ENCODE measurements at regions not wholly inside any gene's neighbourhood (a gene's known extent, or its start where the extent isn't known, plus 50 kb on each side); places are given as distances from the start of the nearest gene placed in this dataset.

GRCh38 chrX:88378406-88378805, 368.6 kb upstream of the CPXCR1 start:
- Histone ChIP-seq H3K27ac (ENCODE audit: extremely low read length, insufficient read depth, low read length) (no peak overlapping the region), H2AFZ (ENCODE audit: low read length) (no peak overlapping the region), H3K4me2 (ENCODE audit: low read depth, low read length) (no peak overlapping the region), H3K36me3 (replicated peaks in 1 of 2; ENCODE audit: control insufficient read depth in 1 of 2, insufficient read depth in 2 of 2, low read length in 2 of 2) (no peaks in the 10 kb centered on the region), H3K9ac (ENCODE audit: insufficient read depth, low read depth, low read length) (no peak overlapping the region), H3K9me3 (ENCODE audit: low read length) (no peaks in the 10 kb centered on the region), H3K4me3 (replicated peaks in 1 of 3; ENCODE audit: insufficient read depth in 1 of 3, low read depth in 2 of 3, low read length in 3 of 3) (no peak overlapping the region), H3K79me2 (ENCODE audit: insufficient read depth, low read length) (no peaks in the 10 kb centered on the region), H3K27me3 (ENCODE audit: control insufficient read depth in 1 of 2, insufficient read depth in 2 of 2, low read length in 2 of 2) (no peaks in the 10 kb centered on the region), H4K20me1 (ENCODE audit: insufficient read depth, low read length) (no peaks in the 10 kb centered on the region), H3K4me1 (ENCODE audit: insufficient read depth, low read length) (no peaks in the 10 kb centered on the region)
- ChIA-PET CTCF (ENCODE audit: low intra/inter-chr PET ratio, low total read pairs) (no interaction called here), POLR2A (no interaction called here)
- intact Hi-C loops (cut with micrococcal nuclease; ENCODE audit: unreplicated experiment) = no loop called here
- no peak for FAIRE-seq
- no TSS peak for BruUV-seq (replicated peaks)
- in situ Hi-C loops (cut with HindIII; ENCODE audit: extremely low pct_ligation_motif_present, low pct_unique_long_range_greater_than_20kb) = no loop called here
- no peak for ATAC-seq
- no peak for DNase-seq (ENCODE audit: low spot score)
- peak; percentile 44; the same call in 1 of the 2 replicates for TF ChIP-seq MAFF (IDR thresholded peaks at IDR 0.05; ENCODE audit: low read depth, low read length)
- no peak for TF ChIP-seq ZNF350 (CRISPR knock-in tag; IDR thresholded peaks at IDR 0.05; ENCODE audit: borderline replicate concordance, low read depth)
- TF ChIP-seq MAFK (conservative IDR thresholded peaks at IDR 0.05 in 1 of 2, IDR thresholded peaks at IDR 0.05 in 1 of 2; ENCODE audit: low read length in 2 of 2) = peak; percentile 31 to 60; a peak in 3 of 4 replicates
- no peak for TF ChIP-seq ZNF710 (CRISPR knock-in tag; IDR thresholded peaks at IDR 0.05; ENCODE audit: borderline replicate concordance)

- ChIA-PET POLR2A (no interaction called here), CTCF (ENCODE audit: low intra/inter-chr PET ratio, low total read pairs) (no interaction called here)
- TF ChIP-seq PCBP2 (optimal IDR thresholded peaks at IDR 0.05; ENCODE audit: low read depth, low read length, poor library complexity, severe bottlenecking) = no peak
- no peak for TF ChIP-seq ZNF644 (CRISPR knock-in tag; IDR thresholded peaks at IDR 0.05; ENCODE audit: low read depth)
- no peak for TF ChIP-seq ZNF318 (CRISPR knock-in tag; IDR thresholded peaks at IDR 0.05)
- TF ChIP-seq ETV6 (CRISPR knock-in tag; conservative IDR thresholded peaks at IDR 0.05) = no peak
- TF ChIP-seq ZBTB3 (CRISPR knock-in tag; IDR thresholded peaks at IDR 0.05; ENCODE audit: borderline replicate concordance, low read depth) = no peak
- in situ Hi-C loops (cut with HindIII; ENCODE audit: extremely low pct_ligation_motif_present, low pct_unique_long_range_greater_than_20kb) (no loop called here), intact Hi-C loops (cut with micrococcal nuclease; ENCODE audit: unreplicated experiment) (no loop called here)
- H3K27me3 ChIP-seq (ENCODE audit: control insufficient read depth in 1 of 2, insufficient read depth in 2 of 2, low read length in 2 of 2) = no peaks in the 10 kb centered on the region
- H3K9me3 ChIP-seq (ENCODE audit: low read length) = no peaks in the 10 kb centered on the region
- no peaks in the 10 kb centered on the region for H3K79me2 ChIP-seq (ENCODE audit: insufficient read depth, low read length)
- DNase-seq (ENCODE audit: low spot score) = no peak
- no peak overlapping the region for H3K9ac ChIP-seq (ENCODE audit: insufficient read depth, low read depth, low read length)
- BruUV-seq (replicated peaks) = no TSS peak
- no peaks in the 10 kb centered on the region for H3K4me1 ChIP-seq (ENCODE audit: insufficient read depth, low read length)
- WGBS (ENCODE audit: low lambda C conversion rate) = 2% methylated on average over 2 of the region's 2 CpGs
- H3K36me3 ChIP-seq (replicated peaks in 1 of 2; ENCODE audit: control insufficient read depth in 1 of 2, insufficient read depth in 2 of 2, low read length in 2 of 2) = no peaks in the 10 kb centered on the region
- no peak overlapping the region for H2AFZ ChIP-seq (ENCODE audit: low read length)
- no peak for ATAC-seq
- FAIRE-seq = no peak
- H3K4me2 ChIP-seq (ENCODE audit: low read depth, low read length) = no peak overlapping the region
- no peak overlapping the region for H3K4me3 ChIP-seq (replicated peaks in 1 of 3; ENCODE audit: insufficient read depth in 1 of 3, low read depth in 2 of 3, low read length in 3 of 3)
- H4K20me1 ChIP-seq (ENCODE audit: insufficient read depth, low read length) = no peaks in the 10 kb centered on the region
- H3K27ac ChIP-seq (ENCODE audit: extremely low read length, insufficient read depth, low read length) = no peak overlapping the region
Observed at GRCh38 chrX:88397551-88397950, 349.5 kb upstream of the CPXCR1 start.

All from HepG2 (cell line).